GM10248 (cell line): ENCODE measurements at regions not wholly inside any gene's neighbourhood (a gene's known extent, or its start where the extent isn't known, plus 50 kb on each side); places are given as distances from the start of the nearest gene placed in this dataset.

Source experiments
- CTCF ChIA-PET: fragments of 300-600 bp; sonication (Branson Sonifier 250); formaldehyde crosslinking; extraction: SDS; loops from one replicate; lab custom pipeline; 2021; ENCODE audit warnings: antibody characterized with exemption; lab: Yijun Ruan, JAX
- POLR2A ChIA-PET: fragments of 350-650 bp; sonication (Branson Sonifier 250); formaldehyde crosslinking; extraction: SDS; loops from one replicate; lab custom pipeline; 2020; ENCODE audit warnings: antibody characterized with exemption; lab: Yijun Ruan, JAX
- DNase-seq: peaks from one replicate; pipeline ENCODE4 v3.0.0; 2012; ENCODE audit errors: extremely low spot score
- TF ChIP-seq, protein P1 (sequence below): IDR thresholded peaks from 2 replicates; pipeline ENCODE4 v1.5.1; 2012; ENCODE audit warnings: mild to moderate bottlenecking, low read depth; ENCODE audit errors: extremely low read depth, missing control alignments, control extremely low read depth

DNA sequence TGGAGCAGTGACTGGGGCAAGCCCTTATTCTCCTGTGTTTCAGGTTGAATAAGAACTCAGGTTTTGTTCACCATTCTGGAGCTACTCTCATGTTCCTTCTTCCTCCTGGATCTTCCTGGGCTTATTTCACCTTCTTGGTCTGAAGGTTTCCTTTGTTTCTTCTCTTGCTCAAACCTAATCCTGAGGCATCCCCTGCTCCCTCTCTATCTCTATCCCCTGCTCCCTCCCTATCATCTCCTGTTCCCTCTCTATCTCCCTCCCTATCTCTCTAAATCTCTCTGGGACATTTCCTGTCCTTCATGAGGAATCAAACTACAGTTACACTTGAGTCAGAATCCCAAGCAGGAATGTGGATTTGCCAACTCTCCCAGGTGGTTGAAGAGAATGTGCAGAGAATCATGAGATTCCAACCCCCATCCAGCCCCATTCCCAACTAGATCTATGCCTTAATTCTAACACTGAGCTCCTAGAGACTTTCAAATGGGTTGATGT is 134.9 kb upstream of the ZIC3 start:
- DNase-seq = no peak
- ChIA-PET POLR2A (no interaction called here), CTCF (no interaction called here)
- TF ChIP-seq, protein P1, sequence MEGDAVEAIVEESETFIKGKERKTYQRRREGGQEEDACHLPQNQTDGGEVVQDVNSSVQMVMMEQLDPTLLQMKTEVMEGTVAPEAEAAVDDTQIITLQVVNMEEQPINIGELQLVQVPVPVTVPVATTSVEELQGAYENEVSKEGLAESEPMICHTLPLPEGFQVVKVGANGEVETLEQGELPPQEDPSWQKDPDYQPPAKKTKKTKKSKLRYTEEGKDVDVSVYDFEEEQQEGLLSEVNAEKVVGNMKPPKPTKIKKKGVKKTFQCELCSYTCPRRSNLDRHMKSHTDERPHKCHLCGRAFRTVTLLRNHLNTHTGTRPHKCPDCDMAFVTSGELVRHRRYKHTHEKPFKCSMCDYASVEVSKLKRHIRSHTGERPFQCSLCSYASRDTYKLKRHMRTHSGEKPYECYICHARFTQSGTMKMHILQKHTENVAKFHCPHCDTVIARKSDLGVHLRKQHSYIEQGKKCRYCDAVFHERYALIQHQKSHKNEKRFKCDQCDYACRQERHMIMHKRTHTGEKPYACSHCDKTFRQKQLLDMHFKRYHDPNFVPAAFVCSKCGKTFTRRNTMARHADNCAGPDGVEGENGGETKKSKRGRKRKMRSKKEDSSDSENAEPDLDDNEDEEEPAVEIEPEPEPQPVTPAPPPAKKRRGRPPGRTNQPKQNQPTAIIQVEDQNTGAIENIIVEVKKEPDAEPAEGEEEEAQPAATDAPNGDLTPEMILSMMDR = no peak

GRCh38 chrX:137430301-137430700 is 135.6 kb upstream of the ZIC3 start:
- DNase-seq = no peak
- POLR2A ChIA-PET = no interaction called here
- TF ChIP-seq, protein P1 = no peak
- CTCF ChIA-PET = no interaction called here

DNA sequence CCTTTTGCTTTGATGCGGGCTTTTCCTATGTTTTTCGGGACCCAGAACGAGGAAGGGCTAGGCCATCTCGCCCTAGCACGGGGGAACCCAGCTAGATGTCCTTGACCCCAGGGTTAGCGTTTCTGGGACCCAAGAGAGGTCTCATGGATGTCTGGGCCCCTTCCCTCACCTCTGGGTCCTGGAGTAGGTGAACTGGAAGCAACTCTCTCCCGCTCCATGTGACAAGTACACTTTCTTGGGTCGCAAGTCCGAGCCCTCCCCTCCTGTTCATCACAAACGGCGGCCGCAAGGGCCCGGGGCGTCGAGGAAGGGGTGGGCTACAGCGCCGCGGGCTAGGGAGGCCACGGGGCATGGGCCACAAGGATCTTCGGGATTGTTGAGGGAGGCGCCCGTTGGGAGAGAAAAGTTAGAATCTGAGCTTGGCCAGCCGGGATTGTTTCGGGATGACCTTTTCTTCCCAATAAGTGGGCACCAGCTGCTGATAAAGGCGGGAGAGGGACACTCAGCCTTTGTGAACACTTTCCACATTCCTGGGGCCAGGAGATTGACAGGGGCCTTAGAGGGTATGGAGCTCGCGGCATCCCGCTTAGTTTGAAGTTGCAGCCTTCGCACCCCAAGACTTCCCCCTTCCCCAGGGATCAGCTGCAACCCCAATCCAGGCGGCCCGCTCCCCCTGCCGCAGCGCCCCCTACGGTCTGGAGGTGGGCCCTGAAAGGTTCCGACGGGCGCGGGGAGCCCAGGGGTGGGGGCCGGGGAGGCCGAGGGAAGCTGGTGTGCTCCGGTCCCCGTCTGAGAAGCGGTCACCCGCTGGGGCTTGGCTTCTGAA is 136.9 kb upstream of the ZIC3 start:
- no peak for DNase-seq
- CTCF ChIA-PET = no interaction called here
- POLR2A ChIA-PET = no interaction called here
- TF ChIP-seq, protein P1 = no peak

DNA sequence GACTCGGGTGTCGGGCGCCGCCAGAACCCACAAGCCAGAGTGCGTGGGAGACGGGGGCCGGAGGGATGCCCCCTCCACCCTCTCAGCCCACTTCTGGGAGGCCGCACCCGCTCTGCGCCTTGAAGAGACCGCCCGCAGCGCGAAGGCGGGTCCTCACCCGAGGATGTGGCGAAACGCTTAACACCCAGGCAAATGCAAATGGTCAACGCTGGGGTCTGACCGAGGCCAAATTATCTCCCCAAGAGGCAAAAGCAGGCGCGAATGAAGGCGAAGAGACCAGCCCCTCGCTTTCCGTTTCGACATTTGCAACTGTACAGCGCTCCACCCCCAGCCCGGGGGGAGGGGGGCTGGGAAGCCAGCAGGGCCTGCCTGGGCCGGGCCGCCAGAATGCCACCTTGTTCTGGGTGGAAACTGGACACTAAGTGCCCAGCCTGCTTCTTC is 137.7 kb upstream of the ZIC3 start:
- DNase-seq = no peak
- ChIA-PET CTCF (no interaction called here), POLR2A (no interaction called here)
- TF ChIP-seq, protein P1 = no peak

DNA sequence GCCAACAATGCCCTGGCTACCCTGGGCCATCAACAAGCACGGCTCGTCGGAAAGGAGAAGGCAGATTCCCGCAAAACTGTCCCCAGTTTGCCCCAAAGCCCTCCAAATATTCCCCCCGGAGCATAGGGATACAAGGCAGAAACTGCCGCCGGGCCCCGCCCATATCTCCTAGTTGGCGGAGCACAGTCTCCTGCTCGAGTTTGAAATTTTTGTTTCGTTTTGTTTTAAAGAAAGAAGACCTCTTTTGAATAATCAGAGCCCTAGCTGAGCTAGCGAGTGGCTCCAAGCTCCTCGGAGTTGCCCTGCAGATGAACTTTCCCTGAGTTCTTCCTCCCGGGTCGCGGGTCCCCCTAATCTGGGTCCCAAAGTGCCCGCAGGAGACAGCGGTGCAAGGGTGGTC is 138.1 kb upstream of the ZIC3 start:
- TF ChIP-seq, protein P1 = no peak
- ChIA-PET CTCF (no interaction called here), POLR2A (no interaction called here)
- DNase-seq = no peak

- CTCF ChIA-PET = no interaction called here
- TF ChIP-seq, protein P1 = no peak
- POLR2A ChIA-PET = no interaction called here
- no peak for DNase-seq
Observed at GRCh38 chrX:137427426-137427778, 138.5 kb upstream of the ZIC3 start.
